Prostate gland (tissue), 2 donors: ENCODE measurements at regions not wholly inside any gene's neighbourhood (a gene's known extent, or its start where the extent isn't known, plus 50 kb on each side); places are given as distances from the start of the nearest gene placed in this dataset.

Experiments
- CTCF ChIP-seq, 4 experiments: fragments of 200-600 bp in 2 of 4; fragments of 450-650 bp in 2 of 4; sonication (generic) in 2 of 4; IDR thresholded peaks; 1 replicate in 3 of 4; 2 replicates in 1 of 4; pipeline ENCODE4 v1.5.1; 2016 to 2019; ENCODE audit warnings: antibody characterized with exemption in 4 of 4, mild to moderate bottlenecking in 2 of 4, moderate library complexity in 2 of 4
- POLR2A ChIP-seq: fragments of 450-650 bp; IDR thresholded peaks from one replicate; pipeline ENCODE4 v1.6.1; 2016; ENCODE audit warnings: antibody characterized with exemption, mild to moderate bottlenecking
- POLR2AphosphoS5 ChIP-seq: sonication (generic); formaldehyde crosslinking; IDR thresholded peaks from one replicate; pipeline ENCODE4 v1.6.1; 2017; ENCODE audit warnings: antibody characterized with exemption

- TF ChIP-seq CTCF (IDR thresholded peaks at IDR 0.05) (no peak), POLR2AphosphoS5 (no peak), POLR2A (no peak)
Observed at GRCh38 chr19:28297586-28298157, 915.3 kb downstream of the UQCRFS1 start.
